ENCODE measurements at regions not wholly inside any gene's neighbourhood (a gene's known extent, or its start where the extent isn't known, plus 50 kb on each side); places are given as distances from the start of the nearest gene placed in this dataset.

DNA sequence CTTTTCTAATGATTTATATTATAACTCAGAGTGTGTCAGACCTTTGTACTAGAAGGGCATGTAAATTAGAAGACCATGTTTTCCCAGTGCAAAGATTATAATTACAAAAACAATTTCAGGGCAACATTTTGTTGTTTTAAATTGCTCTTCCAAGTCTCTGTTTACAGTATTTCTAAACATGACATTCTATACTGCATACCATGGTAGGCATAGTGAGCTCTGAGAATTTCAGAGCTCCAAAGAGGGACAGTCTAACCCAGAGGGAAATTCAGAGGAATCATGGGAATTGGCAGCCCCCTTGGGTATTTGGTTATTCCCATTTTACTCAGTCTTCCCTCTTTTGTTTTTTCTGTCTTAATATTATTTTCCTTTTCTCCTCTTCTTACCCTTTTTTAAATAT, 361.5 kb upstream of the SEMA6D start:
- TF ChIP-seq MAFK (IDR thresholded peaks at IDR 0.05; ENCODE audit: low read depth, low read length) = no peak
- TF ChIP-seq, protein P1, sequence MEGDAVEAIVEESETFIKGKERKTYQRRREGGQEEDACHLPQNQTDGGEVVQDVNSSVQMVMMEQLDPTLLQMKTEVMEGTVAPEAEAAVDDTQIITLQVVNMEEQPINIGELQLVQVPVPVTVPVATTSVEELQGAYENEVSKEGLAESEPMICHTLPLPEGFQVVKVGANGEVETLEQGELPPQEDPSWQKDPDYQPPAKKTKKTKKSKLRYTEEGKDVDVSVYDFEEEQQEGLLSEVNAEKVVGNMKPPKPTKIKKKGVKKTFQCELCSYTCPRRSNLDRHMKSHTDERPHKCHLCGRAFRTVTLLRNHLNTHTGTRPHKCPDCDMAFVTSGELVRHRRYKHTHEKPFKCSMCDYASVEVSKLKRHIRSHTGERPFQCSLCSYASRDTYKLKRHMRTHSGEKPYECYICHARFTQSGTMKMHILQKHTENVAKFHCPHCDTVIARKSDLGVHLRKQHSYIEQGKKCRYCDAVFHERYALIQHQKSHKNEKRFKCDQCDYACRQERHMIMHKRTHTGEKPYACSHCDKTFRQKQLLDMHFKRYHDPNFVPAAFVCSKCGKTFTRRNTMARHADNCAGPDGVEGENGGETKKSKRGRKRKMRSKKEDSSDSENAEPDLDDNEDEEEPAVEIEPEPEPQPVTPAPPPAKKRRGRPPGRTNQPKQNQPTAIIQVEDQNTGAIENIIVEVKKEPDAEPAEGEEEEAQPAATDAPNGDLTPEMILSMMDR (conservative IDR thresholded peaks at IDR 0.05; ENCODE audit: low read depth, low read length) = no peak
- no peak for TF ChIP-seq POLR2A (IDR thresholded peaks at IDR 0.05; ENCODE audit: low read depth, low read length)
- TF ChIP-seq MAZ (IDR thresholded peaks at IDR 0.05; ENCODE audit: borderline replicate concordance, low read depth, low read length) = no peak
- no peak for TF ChIP-seq RFX5 (IDR thresholded peaks at IDR 0.05; ENCODE audit: low read depth, low read length)

Data from IMR-90 (cell line).